HEK293 (cell line): ENCODE measurements at regions not wholly inside any gene's neighbourhood (a gene's known extent, or its start where the extent isn't known, plus 50 kb on each side); places are given as distances from the start of the nearest gene placed in this dataset.

ENCODE experiments used
- CTCF ChIA-PET: fragments of 350-600 bp; formaldehyde crosslinking; extraction: SDS; loops from one replicate; lab custom pipeline; 2021; ENCODE audit warnings: antibody characterized with exemption; lab: Yijun Ruan, JAX
- POLR2A ChIA-PET: fragments of 300-600 bp; formaldehyde crosslinking; extraction: SDS; loops from one replicate; lab custom pipeline; 2020; ENCODE audit warnings: antibody characterized with exemption, inconsistent platforms; lab: Yijun Ruan, JAX
- H3K27ac ChIP-seq: fragments of 200-500 bp; sonication (Bioruptor generic); 2 replicates; pipeline ENCODE4 v1.5.1; 2014; ENCODE audit warnings: low read depth, low read length, control low read depth, inconsistent platforms; ENCODE audit errors: extremely low read depth
- H3K36me3 ChIP-seq, 2 experiments: fragments of 200-500 bp in 1 of 2; sonication (Bioruptor generic) in 1 of 2; 1 replicate in 1 of 2; 2 replicates in 1 of 2; pipeline ENCODE4 v1.5.1; 2014 to 2017; ENCODE audit warnings: inconsistent platforms in 2 of 2, low read length in 2 of 2; ENCODE audit not compliant: control insufficient read depth in 2 of 2, insufficient read depth in 1 of 2
- H3K4me1 ChIP-seq: fragments of 200-500 bp; sonication (Bioruptor generic); 2 replicates; pipeline ENCODE4 v1.5.1; 2014; ENCODE audit warnings: mild to moderate bottlenecking, low read length, inconsistent platforms; ENCODE audit not compliant: control insufficient read depth, insufficient read depth
- H3K4me3 ChIP-seq: 2 replicates; pipeline ENCODE4 v1.5.1; 2011; ENCODE audit warnings: low read depth, mild to moderate bottlenecking, control low read depth, low read length, moderate library complexity
- H3K9me3 ChIP-seq: fragments of 200-500 bp; sonication (Bioruptor generic); 2 replicates; pipeline ENCODE4 v1.5.1; 2014; ENCODE audit warnings: low read depth, low read length, inconsistent platforms; ENCODE audit not compliant: control insufficient read depth, insufficient read depth
- GLIS2 ChIP-seq: fragments of 450-650 bp; formaldehyde crosslinking; IDR thresholded peaks from 2 replicates; pipeline ENCODE4 v1.5.1; 2016; ENCODE audit warnings: missing biosample characterization, missing genetic modification characterization
- KLF8 ChIP-seq: fragments of 450-650 bp; formaldehyde crosslinking; IDR thresholded peaks from 2 replicates; pipeline ENCODE4 v1.5.1; 2016; ENCODE audit warnings: missing biosample characterization, missing genetic modification characterization
- MYNN ChIP-seq: fragments of 450-650 bp; formaldehyde crosslinking; IDR thresholded peaks from 2 replicates; pipeline ENCODE4 v1.5.1; 2016; ENCODE audit warnings: missing biosample characterization, missing genetic modification characterization, borderline replicate concordance
- SCRT2 ChIP-seq: fragments of 450-650 bp; formaldehyde crosslinking; IDR thresholded peaks from 2 replicates; pipeline ENCODE4 v1.5.1; 2016; ENCODE audit warnings: missing biosample characterization, missing genetic modification characterization
- ZEB2 ChIP-seq: fragments of 450-650 bp; formaldehyde crosslinking; IDR thresholded peaks from 2 replicates; pipeline ENCODE4 v1.5.1; 2016; ENCODE audit warnings: missing biosample characterization, missing genetic modification characterization
- ZFP3 ChIP-seq: fragments of 450-650 bp; formaldehyde crosslinking; IDR thresholded peaks from 2 replicates; pipeline ENCODE4 v1.5.1; 2016; ENCODE audit warnings: low read depth, missing biosample characterization, missing genetic modification characterization
- ZNF133 ChIP-seq: fragments of 450-650 bp; formaldehyde crosslinking; IDR thresholded peaks from 2 replicates; pipeline ENCODE4 v1.5.1; 2016; ENCODE audit warnings: missing biosample characterization, missing genetic modification characterization
- ZNF138 ChIP-seq: fragments of 450-650 bp; formaldehyde crosslinking; IDR thresholded peaks from 2 replicates; pipeline ENCODE4 v1.5.1; 2016; ENCODE audit warnings: missing biosample characterization, missing genetic modification characterization, borderline replicate concordance
- ZNF248 ChIP-seq: fragments of 450-650 bp; formaldehyde crosslinking; IDR thresholded peaks from 2 replicates; pipeline ENCODE4 v1.5.1; 2017; ENCODE audit warnings: missing biosample characterization, missing genetic modification characterization
- ZNF324 ChIP-seq: fragments of 450-650 bp; formaldehyde crosslinking; IDR thresholded peaks from 2 replicates; pipeline ENCODE4 v1.5.1; 2016; ENCODE audit warnings: missing biosample characterization, missing genetic modification characterization
- ZNF335 ChIP-seq: fragments of 450-650 bp; formaldehyde crosslinking; conservative IDR thresholded peaks from 2 replicates; pipeline ENCODE4 v1.5.1; 2016; ENCODE audit warnings: missing biosample characterization, missing genetic modification characterization
- ZNF510 ChIP-seq: fragments of 450-650 bp; formaldehyde crosslinking; IDR thresholded peaks from 2 replicates; pipeline ENCODE4 v1.5.1; 2018; ENCODE audit warnings: mild to moderate bottlenecking, missing genetic modification characterization, missing biosample characterization; ENCODE audit not compliant: insufficient replicate concordance
- ZNF521 ChIP-seq: fragments of 450-650 bp; formaldehyde crosslinking; IDR thresholded peaks from 2 replicates; pipeline ENCODE4 v1.5.1; 2017; ENCODE audit warnings: missing biosample characterization, mild to moderate bottlenecking, missing genetic modification characterization
- ZNF544 ChIP-seq: fragments of 450-650 bp; formaldehyde crosslinking; IDR thresholded peaks from 2 replicates; pipeline ENCODE4 v1.5.0; 2017; ENCODE audit warnings: missing biosample characterization, missing genetic modification characterization
- ZNF555 ChIP-seq: fragments of 450-650 bp; formaldehyde crosslinking; conservative IDR thresholded peaks from 2 replicates; pipeline ENCODE4 v1.5.1; 2017; ENCODE audit warnings: missing biosample characterization, mild to moderate bottlenecking, missing genetic modification characterization, inconsistent platforms
- ZNF561 ChIP-seq: fragments of 450-650 bp; IDR thresholded peaks from 2 replicates; pipeline ENCODE4 v1.5.1; 2018; ENCODE audit warnings: missing biosample characterization, missing genetic modification characterization, borderline replicate concordance
- ZNF623 ChIP-seq: fragments of 450-650 bp; formaldehyde crosslinking; IDR thresholded peaks from 2 replicates; pipeline ENCODE4 v1.5.1; 2016; ENCODE audit warnings: missing biosample characterization, missing genetic modification characterization
- ZNF776 ChIP-seq: fragments of 450-650 bp; formaldehyde crosslinking; IDR thresholded peaks from 2 replicates; pipeline ENCODE4 v1.5.0; 2017; ENCODE audit warnings: missing biosample characterization, missing genetic modification characterization, borderline replicate concordance
- ZNF843 ChIP-seq: fragments of 450-650 bp; formaldehyde crosslinking; IDR thresholded peaks from 2 replicates; pipeline ENCODE4 v1.5.1; 2016; ENCODE audit warnings: missing biosample characterization, missing genetic modification characterization
- ZSCAN30 ChIP-seq: fragments of 450-650 bp; IDR thresholded peaks from 2 replicates; pipeline ENCODE4 v1.5.1; 2018; ENCODE audit warnings: missing biosample characterization, mild to moderate bottlenecking, missing genetic modification characterization, moderate library complexity
- TF ChIP-seq, protein P1 (sequence below): fragments of 450-650 bp; formaldehyde crosslinking; IDR thresholded peaks from 2 replicates; pipeline ENCODE4 v1.5.1; 2016; ENCODE audit warnings: missing biosample characterization, missing genetic modification characterization
- TF ChIP-seq, protein P2 (sequence below): fragments of 450-650 bp; formaldehyde crosslinking; IDR thresholded peaks from 2 replicates; pipeline ENCODE4 v1.5.1; 2017; ENCODE audit warnings: missing biosample characterization, missing genetic modification characterization
- TF ChIP-seq, protein P3 (sequence below): sonication (generic); formaldehyde crosslinking; IDR thresholded peaks from 2 replicates; pipeline ENCODE4 v1.8.1; 2022; ENCODE audit warnings: mild to moderate bottlenecking, moderate library complexity, missing genetic modification reagents
- TF ChIP-seq, protein P4 (sequence below): fragments of 450-650 bp; formaldehyde crosslinking; IDR thresholded peaks from 2 replicates; pipeline ENCODE4 v1.5.1; 2017; ENCODE audit warnings: missing biosample characterization, missing genetic modification characterization
- TF ChIP-seq, protein P5 (sequence below): fragments of 450-650 bp; formaldehyde crosslinking; IDR thresholded peaks from 2 replicates; pipeline ENCODE4 v1.5.1; 2016; ENCODE audit warnings: missing biosample characterization, missing genetic modification characterization, borderline replicate concordance

DNA sequence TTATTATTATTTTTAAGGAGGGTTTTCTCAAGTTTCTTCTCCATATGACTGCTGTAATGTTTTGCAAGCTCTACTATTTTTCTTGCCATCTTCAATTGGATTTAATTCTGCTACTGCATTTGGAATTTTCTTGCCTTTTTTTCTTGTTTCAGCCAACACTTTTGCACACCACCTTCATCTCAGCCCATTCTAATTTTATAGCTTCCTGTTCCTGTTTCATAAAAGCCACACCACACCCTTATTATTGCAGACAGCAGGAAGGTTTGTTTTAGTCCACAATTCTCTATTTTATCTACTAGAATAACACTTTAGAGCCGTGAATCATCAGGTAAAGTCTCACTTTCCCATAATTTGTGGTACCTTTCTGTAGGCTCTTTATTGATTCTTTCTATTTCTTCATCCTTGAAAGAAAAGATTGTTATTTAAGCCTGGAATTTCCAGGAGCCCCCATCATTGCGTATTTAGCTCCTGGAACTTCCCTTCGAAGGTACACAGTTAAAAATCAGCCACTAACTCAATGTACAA is 209.3 kb upstream of the TBX20 start:
- Histone ChIP-seq H3K27ac (no peak overlapping the region), H3K36me3 (no peaks in the 10 kb centered on the region), H3K9me3 (no peaks in the 10 kb centered on the region), H3K4me1 (no peaks in the 10 kb centered on the region), H3K4me3 (no peak overlapping the region)
- ChIA-PET CTCF (no interaction called here), POLR2A (no interaction called here)
- TF ChIP-seq ZNF521 (tag by site-specific recombination) (no peak), GLIS2 (tag by site-specific recombination) (no peak), SCRT2 (tag by site-specific recombination) (no peak), ZNF335 (tag by site-specific recombination) (no peak), KLF8 (tag by site-specific recombination) (no peak), MYNN (no peak), ZEB2 (no peak), ZNF324 (no peak), ZSCAN30 (tag by site-specific recombination) (no peak), ZNF555 (tag by site-specific recombination) (no peak), ZNF843 (tag by site-specific recombination) (no peak), ZNF248 (tag by site-specific recombination) (no peak), ZNF133 (tag by site-specific recombination) (no peak), ZNF776 (no peak), ZNF623 (no peak), ZFP3 (tag by site-specific recombination) (no peak)
- TF ChIP-seq, protein P1, sequence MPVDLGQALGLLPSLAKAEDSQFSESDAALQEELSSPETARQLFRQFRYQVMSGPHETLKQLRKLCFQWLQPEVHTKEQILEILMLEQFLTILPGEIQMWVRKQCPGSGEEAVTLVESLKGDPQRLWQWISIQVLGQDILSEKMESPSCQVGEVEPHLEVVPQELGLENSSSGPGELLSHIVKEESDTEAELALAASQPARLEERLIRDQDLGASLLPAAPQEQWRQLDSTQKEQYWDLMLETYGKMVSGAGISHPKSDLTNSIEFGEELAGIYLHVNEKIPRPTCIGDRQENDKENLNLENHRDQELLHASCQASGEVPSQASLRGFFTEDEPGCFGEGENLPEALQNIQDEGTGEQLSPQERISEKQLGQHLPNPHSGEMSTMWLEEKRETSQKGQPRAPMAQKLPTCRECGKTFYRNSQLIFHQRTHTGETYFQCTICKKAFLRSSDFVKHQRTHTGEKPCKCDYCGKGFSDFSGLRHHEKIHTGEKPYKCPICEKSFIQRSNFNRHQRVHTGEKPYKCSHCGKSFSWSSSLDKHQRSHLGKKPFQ (tag by site-specific recombination): no peak
- TF ChIP-seq, protein P2, sequence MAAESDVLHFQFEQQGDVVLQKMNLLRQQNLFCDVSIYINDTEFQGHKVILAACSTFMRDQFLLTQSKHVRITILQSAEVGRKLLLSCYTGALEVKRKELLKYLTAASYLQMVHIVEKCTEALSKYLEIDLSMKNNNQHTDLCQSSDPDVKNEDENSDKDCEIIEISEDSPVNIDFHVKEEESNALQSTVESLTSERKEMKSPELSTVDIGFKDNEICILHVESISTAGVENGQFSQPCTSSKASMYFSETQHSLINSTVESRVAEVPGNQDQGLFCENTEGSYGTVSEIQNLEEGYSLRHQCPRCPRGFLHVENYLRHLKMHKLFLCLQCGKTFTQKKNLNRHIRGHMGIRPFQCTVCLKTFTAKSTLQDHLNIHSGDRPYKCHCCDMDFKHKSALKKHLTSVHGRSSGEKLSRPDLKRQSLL (tag by site-specific recombination): no peak

DNA sequence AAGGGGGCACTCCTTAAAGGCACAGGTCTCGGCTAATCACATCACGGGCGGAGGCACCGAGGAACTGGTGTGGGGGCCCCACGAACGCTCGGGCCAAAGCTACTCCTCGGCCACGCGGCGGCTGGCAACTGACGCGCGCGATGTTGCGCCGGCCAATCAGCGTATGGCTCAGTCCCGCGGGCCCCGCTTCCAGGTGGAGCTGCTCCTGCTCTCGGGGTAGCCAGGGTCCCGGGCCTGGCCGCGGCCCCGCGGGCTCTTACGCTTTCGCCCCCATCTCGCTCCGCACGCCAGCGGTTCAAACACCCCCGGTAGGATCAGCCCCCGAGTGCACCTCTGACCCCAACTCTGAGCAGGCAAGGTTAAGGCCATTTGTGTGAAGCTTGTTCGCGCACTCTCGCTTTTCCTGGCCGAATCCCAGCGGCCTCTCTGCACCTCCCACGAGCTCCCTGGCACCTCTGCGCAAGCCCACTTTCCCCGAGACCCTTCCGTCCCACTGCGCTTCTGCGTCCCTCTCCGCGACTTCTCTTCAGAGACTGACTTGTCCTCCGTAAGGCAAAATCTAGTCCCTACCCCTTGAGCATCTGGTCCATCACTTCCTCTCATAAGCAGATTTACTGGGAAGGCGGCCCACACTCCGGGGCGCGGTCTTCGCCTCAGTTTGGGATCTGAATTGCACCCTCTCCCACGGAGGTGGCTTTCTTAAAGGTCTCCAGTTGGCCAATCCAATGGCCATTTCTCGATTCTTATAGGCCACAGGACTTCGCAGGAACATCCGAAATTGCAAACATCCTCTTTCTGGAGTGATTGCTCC is 200.9 kb upstream of the TBX20 start:
- Histone ChIP-seq H3K4me1 (no peaks in the 10 kb centered on the region), H3K36me3 (no peaks in the 10 kb centered on the region), H3K4me3 (no peak overlapping the region), H3K9me3 (no peaks in the 10 kb centered on the region), H3K27ac (no peak overlapping the region)
- POLR2A ChIA-PET: no interaction called here
- CTCF ChIA-PET: interaction anchor here (1.3 kb wide), 1 partner anchor 9 kb away, joined by 3 read pairs; no protein-coding TSS in a partner anchor
- TF ChIP-seq ZNF544 (tag by site-specific recombination) (no peak), ZNF248 (tag by site-specific recombination) (no peak), ZNF510 (tag by site-specific recombination) (no peak), ZNF561 (tag by site-specific recombination) (no peak), ZNF138 (tag by site-specific recombination) (no peak)
- TF ChIP-seq, protein P3, sequence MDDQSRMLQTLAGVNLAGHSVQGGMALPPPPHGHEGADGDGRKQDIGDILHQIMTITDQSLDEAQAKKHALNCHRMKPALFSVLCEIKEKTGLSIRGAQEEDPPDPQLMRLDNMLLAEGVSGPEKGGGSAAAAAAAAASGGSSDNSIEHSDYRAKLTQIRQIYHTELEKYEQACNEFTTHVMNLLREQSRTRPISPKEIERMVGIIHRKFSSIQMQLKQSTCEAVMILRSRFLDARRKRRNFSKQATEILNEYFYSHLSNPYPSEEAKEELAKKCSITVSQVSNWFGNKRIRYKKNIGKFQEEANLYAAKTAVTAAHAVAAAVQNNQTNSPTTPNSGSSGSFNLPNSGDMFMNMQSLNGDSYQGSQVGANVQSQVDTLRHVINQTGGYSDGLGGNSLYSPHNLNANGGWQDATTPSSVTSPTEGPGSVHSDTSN (CRISPR knock-in tag): no peak
- TF ChIP-seq, protein P4, sequence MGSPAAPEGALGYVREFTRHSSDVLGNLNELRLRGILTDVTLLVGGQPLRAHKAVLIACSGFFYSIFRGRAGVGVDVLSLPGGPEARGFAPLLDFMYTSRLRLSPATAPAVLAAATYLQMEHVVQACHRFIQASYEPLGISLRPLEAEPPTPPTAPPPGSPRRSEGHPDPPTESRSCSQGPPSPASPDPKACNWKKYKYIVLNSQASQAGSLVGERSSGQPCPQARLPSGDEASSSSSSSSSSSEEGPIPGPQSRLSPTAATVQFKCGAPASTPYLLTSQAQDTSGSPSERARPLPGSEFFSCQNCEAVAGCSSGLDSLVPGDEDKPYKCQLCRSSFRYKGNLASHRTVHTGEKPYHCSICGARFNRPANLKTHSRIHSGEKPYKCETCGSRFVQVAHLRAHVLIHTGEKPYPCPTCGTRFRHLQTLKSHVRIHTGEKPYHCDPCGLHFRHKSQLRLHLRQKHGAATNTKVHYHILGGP: no peak
- TF ChIP-seq, protein P5, sequence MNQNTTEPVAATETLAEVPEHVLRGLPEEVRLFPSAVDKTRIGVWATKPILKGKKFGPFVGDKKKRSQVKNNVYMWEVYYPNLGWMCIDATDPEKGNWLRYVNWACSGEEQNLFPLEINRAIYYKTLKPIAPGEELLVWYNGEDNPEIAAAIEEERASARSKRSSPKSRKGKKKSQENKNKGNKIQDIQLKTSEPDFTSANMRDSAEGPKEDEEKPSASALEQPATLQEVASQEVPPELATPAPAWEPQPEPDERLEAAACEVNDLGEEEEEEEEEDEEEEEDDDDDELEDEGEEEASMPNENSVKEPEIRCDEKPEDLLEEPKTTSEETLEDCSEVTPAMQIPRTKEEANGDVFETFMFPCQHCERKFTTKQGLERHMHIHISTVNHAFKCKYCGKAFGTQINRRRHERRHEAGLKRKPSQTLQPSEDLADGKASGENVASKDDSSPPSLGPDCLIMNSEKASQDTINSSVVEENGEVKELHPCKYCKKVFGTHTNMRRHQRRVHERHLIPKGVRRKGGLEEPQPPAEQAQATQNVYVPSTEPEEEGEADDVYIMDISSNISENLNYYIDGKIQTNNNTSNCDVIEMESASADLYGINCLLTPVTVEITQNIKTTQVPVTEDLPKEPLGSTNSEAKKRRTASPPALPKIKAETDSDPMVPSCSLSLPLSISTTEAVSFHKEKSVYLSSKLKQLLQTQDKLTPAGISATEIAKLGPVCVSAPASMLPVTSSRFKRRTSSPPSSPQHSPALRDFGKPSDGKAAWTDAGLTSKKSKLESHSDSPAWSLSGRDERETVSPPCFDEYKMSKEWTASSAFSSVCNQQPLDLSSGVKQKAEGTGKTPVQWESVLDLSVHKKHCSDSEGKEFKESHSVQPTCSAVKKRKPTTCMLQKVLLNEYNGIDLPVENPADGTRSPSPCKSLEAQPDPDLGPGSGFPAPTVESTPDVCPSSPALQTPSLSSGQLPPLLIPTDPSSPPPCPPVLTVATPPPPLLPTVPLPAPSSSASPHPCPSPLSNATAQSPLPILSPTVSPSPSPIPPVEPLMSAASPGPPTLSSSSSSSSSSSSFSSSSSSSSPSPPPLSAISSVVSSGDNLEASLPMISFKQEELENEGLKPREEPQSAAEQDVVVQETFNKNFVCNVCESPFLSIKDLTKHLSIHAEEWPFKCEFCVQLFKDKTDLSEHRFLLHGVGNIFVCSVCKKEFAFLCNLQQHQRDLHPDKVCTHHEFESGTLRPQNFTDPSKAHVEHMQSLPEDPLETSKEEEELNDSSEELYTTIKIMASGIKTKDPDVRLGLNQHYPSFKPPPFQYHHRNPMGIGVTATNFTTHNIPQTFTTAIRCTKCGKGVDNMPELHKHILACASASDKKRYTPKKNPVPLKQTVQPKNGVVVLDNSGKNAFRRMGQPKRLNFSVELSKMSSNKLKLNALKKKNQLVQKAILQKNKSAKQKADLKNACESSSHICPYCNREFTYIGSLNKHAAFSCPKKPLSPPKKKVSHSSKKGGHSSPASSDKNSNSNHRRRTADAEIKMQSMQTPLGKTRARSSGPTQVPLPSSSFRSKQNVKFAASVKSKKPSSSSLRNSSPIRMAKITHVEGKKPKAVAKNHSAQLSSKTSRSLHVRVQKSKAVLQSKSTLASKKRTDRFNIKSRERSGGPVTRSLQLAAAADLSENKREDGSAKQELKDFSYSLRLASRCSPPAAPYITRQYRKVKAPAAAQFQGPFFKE (tag by site-specific recombination): no peak
